ENCODE measurements at regions not wholly inside any gene's neighbourhood (a gene's known extent, or its start where the extent isn't known, plus 50 kb on each side); places are given as distances from the start of the nearest gene placed in this dataset.
A peak's percentile ranks its signal among the peaks of the same experiment; 100 is the strongest.

DNA sequence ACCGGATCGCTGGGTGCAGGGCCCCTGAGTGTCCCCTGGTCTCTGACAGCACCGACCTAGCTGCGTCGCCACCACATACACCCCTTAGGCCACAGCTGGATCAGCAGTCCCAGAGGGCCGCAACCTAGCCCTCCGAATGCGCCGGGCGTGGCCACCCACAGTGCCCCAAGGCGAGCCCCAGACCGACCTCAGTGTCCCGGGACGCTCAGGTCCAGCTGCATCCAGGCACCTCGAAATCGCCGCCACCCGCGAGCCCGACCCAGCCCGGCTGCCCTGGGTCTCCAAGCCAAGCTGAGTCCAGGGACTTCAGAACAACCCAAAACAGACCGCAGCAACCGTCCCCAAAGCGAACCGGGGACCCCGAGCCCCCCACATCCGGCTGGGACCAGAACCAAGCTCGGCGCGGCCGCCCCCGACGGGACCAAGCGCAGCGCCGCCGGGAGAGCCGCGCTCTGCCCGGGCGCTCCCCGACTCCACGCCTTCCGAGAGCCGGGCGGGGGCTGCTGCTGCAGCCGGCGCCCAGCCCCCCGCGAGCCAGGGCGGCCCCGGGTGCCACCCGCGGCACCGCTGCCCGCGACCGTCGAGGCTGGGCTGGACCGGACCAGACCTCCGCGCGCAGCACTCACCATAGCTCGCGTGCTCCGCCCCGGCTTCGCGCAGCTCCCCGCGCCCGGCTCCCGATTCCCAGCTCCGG is 54.6 kb upstream of the ECE1 start:
- Histone ChIP-seq H3K9me3 (ENCODE audit: control insufficient read depth, low read length) (no peaks in the 10 kb centered on the region), H3K27ac (ENCODE audit: low read depth, low read length) (no peak overlapping the region), H3K27me3 (ENCODE audit: control insufficient read depth, insufficient read depth, low read length, poor library complexity, severe bottlenecking) (no peaks in the 10 kb centered on the region), H3K4me1 (ENCODE audit: control insufficient read depth, insufficient read depth, low read length) (peaks cover 30% of the 10 kb centered on the region), H3K9ac (ENCODE audit: extremely low read depth, low read length, poor library complexity, severe bottlenecking) (peak overlapping the region; percentile 44), H3K4me3 (ENCODE audit: low read length) (peak overlapping the region; percentile 93), H3K36me3 (ENCODE audit: control insufficient read depth, insufficient read depth, low read length) (no peaks in the 10 kb centered on the region)
- WGBS, 2 experiments (ENCODE audit: insufficient coverage in 1 of 2, insufficient read length in 1 of 2), result 0 to 1% methylated on average over 23 to 74 of the region's 74 CpGs
- H3K27ac Mint-ChIP-seq, result peak overlapping the region; percentile 61
- no peaks in the 10 kb centered on the region for H3K36me3 Mint-ChIP-seq (ENCODE audit: low read depth)
- H3K4me3 Mint-ChIP-seq, result no peak overlapping the region
- no peaks in the 10 kb centered on the region for H3K9me3 Mint-ChIP-seq
- TF ChIP-seq, protein P1, sequence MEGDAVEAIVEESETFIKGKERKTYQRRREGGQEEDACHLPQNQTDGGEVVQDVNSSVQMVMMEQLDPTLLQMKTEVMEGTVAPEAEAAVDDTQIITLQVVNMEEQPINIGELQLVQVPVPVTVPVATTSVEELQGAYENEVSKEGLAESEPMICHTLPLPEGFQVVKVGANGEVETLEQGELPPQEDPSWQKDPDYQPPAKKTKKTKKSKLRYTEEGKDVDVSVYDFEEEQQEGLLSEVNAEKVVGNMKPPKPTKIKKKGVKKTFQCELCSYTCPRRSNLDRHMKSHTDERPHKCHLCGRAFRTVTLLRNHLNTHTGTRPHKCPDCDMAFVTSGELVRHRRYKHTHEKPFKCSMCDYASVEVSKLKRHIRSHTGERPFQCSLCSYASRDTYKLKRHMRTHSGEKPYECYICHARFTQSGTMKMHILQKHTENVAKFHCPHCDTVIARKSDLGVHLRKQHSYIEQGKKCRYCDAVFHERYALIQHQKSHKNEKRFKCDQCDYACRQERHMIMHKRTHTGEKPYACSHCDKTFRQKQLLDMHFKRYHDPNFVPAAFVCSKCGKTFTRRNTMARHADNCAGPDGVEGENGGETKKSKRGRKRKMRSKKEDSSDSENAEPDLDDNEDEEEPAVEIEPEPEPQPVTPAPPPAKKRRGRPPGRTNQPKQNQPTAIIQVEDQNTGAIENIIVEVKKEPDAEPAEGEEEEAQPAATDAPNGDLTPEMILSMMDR (conservative IDR thresholded peaks at IDR 0.05), result no peak
- H3K27me3 Mint-ChIP-seq (ENCODE audit: insufficient read depth), result peaks cover 14% of the 10 kb centered on the region
- peaks cover 29% of the 10 kb centered on the region for H3K4me1 Mint-ChIP-seq
- peak; percentile 71 for DNase-seq

DNA sequence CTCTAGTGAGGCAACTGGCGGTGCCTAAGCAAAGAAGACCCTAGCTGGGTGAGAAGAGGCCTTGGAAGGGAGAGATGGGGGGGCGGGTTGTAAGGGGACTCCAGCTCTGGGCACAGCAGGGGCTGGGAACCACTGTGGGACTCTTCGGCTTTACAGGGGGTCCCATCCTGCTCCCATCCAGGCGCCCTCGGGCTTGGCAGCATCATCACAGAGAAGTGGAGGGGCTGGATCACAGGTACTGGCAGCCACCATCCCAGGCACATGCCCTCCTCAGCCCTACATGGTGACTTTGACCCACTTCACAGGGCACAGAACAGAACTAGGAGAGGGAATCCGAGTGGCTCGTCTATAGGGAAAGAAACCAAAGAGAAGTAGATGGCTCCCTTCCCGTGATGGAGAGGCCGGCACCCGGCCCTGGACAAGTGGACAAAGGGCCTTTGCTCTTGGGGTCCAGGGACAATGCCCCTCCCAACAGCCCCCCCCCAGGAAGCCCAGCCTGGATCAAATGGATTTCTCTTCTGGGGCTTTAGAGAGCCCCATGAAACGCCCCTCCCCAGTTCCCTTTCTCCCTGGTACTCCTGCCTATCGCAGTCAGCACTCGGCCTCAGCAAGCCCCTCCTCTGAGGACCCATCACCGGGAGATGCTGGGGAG is 54.0 kb upstream of the ECE1 start:
- Histone ChIP-seq H3K27ac (ENCODE audit: low read depth, low read length) (no peak overlapping the region), H3K9me3 (ENCODE audit: control insufficient read depth, low read length) (no peaks in the 10 kb centered on the region), H3K36me3 (ENCODE audit: control insufficient read depth, insufficient read depth, low read length) (no peaks in the 10 kb centered on the region), H3K9ac (ENCODE audit: extremely low read depth, low read length, poor library complexity, severe bottlenecking) (peak overlapping the region; percentile 44), H3K27me3 (ENCODE audit: control insufficient read depth, insufficient read depth, low read length, poor library complexity, severe bottlenecking) (no peaks in the 10 kb centered on the region), H3K4me3 (ENCODE audit: low read length) (peak overlapping the region; percentile 93), H3K4me1 (ENCODE audit: control insufficient read depth, insufficient read depth, low read length) (peaks cover 31% of the 10 kb centered on the region)
- DNase-seq, result no peak
- TF ChIP-seq, protein P1 (conservative IDR thresholded peaks at IDR 0.05), result no peak
- 54 to 58% methylated on average over 7 to 14 of the region's 14 CpGs for WGBS, 2 experiments (ENCODE audit: insufficient coverage in 1 of 2, insufficient read length in 1 of 2)
- Mint-ChIP-seq H3K4me1 (peaks cover 34% of the 10 kb centered on the region), H3K36me3 (ENCODE audit: low read depth) (no peaks in the 10 kb centered on the region), H3K27me3 (ENCODE audit: insufficient read depth) (peaks cover 14% of the 10 kb centered on the region), H3K9me3 (no peaks in the 10 kb centered on the region), H3K27ac (no peak overlapping the region), H3K4me3 (no peak overlapping the region)

DNA sequence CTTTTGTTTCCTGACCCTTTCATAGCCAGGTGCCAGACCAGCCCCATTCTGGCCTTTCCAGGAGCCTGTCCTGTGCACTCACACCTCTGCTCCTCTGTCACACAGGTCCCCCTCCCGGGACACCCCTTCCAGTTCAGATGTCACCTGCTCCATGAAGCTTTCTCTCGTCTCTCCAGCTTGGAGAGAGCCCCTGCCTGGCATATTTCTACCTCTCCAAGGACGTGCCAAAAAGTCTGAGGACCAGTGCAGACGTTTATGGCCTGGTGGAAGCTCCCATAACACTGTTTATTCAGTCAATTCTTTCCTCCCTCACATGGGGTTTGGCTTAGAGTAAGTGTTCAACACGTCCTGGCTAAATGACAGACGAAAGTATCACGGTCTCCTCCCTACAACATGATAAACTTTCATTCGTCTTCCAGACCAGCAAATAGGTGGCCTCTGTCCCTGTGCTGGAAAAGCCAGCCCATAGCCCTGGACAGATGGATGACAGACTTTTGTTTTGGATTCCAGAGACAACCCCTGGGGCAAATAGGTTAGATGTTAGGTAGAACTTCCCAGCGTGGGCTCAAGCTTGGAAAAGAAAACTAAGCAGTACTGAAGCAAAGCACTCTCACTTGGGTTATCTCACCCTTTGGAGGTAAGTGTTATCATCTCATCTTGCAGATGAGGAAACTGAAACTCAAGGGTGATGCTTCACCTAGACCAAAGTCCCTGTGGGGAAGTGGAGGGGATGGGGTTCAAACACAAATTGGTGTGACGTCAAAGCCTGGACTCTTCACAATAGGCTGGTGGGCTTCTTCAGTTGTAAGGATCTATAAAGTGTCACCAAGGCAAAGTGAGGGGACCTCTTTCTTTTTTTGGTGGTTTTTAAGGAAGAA is 52.9 kb upstream of the ECE1 start:
- Histone ChIP-seq H3K27ac (ENCODE audit: low read depth, low read length) (no peak overlapping the region), H3K4me3 (ENCODE audit: low read length) (no peak overlapping the region), H3K4me1 (ENCODE audit: control insufficient read depth, insufficient read depth, low read length) (peaks cover 28% of the 10 kb centered on the region), H3K36me3 (ENCODE audit: control insufficient read depth, insufficient read depth, low read length) (no peaks in the 10 kb centered on the region), H3K9me3 (ENCODE audit: control insufficient read depth, low read length) (no peaks in the 10 kb centered on the region), H3K27me3 (ENCODE audit: control insufficient read depth, insufficient read depth, low read length, poor library complexity, severe bottlenecking) (no peaks in the 10 kb centered on the region), H3K9ac (ENCODE audit: extremely low read depth, low read length, poor library complexity, severe bottlenecking) (no peak overlapping the region)
- no peak for DNase-seq
- H3K4me3 Mint-ChIP-seq, result no peak overlapping the region
- H3K27me3 Mint-ChIP-seq (ENCODE audit: insufficient read depth), result peaks cover 14% of the 10 kb centered on the region
- TF ChIP-seq, protein P1 (conservative IDR thresholded peaks at IDR 0.05), result no peak
- H3K4me1 Mint-ChIP-seq, result peaks cover 44% of the 10 kb centered on the region
- H3K27ac Mint-ChIP-seq, result peak overlapping the region; percentile 65
- 76 to 78% methylated on average over 9 to 10 of the region's 10 CpGs for WGBS, 2 experiments (ENCODE audit: insufficient coverage in 1 of 2, insufficient read length in 1 of 2)
- H3K9me3 Mint-ChIP-seq, result no peaks in the 10 kb centered on the region
- no peaks in the 10 kb centered on the region for H3K36me3 Mint-ChIP-seq (ENCODE audit: low read depth)
